Uterus (tissue), 2 donors: ENCODE measurements at regions not wholly inside any gene's neighbourhood (a gene's known extent, or its start where the extent isn't known, plus 50 kb on each side); places are given as distances from the start of the nearest gene placed in this dataset.

ENCODE experiments used
- CTCF ChIP-seq, 4 experiments: fragments of 200-600 bp in 2 of 4; fragments of 450-650 bp in 2 of 4; sonication (generic) in 2 of 4; IDR thresholded peaks; one replicate each; pipeline ENCODE4 v1.5.1; 2016 to 2019; ENCODE audit warnings: antibody characterized with exemption in 4 of 4, mild to moderate bottlenecking in 2 of 4, moderate library complexity in 1 of 4
- POLR2A ChIP-seq, 2 donors: fragments of 450-650 bp; IDR thresholded peaks; one replicate each; pipeline ENCODE4 v1.6.1; 2016; ENCODE audit warnings: antibody characterized with exemption in 2 of 2, mild to moderate bottlenecking in 1 of 2, moderate library complexity in 1 of 2

- TF ChIP-seq CTCF (IDR thresholded peaks at IDR 0.05) (no peak), POLR2A (IDR thresholded peaks at IDR 0.05) (no peak)
Measured at GRCh38 chr2:16330571-16330970, 335.1 kb downstream of the CYRIA start.
